IMR-90 (cell line): ENCODE measurements at regions not wholly inside any gene's neighbourhood (a gene's known extent, or its start where the extent isn't known, plus 50 kb on each side); places are given as distances from the start of the nearest gene placed in this dataset.
A peak's percentile ranks its signal among the peaks of the same experiment; 100 is the strongest.

Source experiments
- BHLHE40 ChIP-seq: fragments of 150-350 bp; IDR thresholded peaks from 2 replicates; pipeline ENCODE4 v1.6.1; 2016; ENCODE audit warnings: mild to moderate bottlenecking, low read depth, low read length
- CEBPB ChIP-seq: IDR thresholded peaks from 2 replicates; pipeline ENCODE4 v1.6.1; 2012; ENCODE audit warnings: low read depth, low read length, improper control_type of control experiment
- CHD1 ChIP-seq: IDR thresholded peaks from 2 replicates; pipeline ENCODE4 v1.6.1; 2012; ENCODE audit warnings: low read depth, low read length, improper control_type of control experiment
- FOS ChIP-seq: fragments of 150-350 bp; IDR thresholded peaks from 2 replicates; pipeline ENCODE4 v1.6.1; 2016; ENCODE audit warnings: low read depth, low read length
- MAFK ChIP-seq: IDR thresholded peaks from 2 replicates; pipeline ENCODE4 v1.6.1; 2012; ENCODE audit warnings: low read depth, low read length, improper control_type of control experiment
- MXI1 ChIP-seq: IDR thresholded peaks from 2 replicates; pipeline ENCODE4 v1.6.1; 2012; ENCODE audit warnings: low read depth, mild to moderate bottlenecking, low read length, moderate library complexity, borderline replicate concordance
- POLR2A ChIP-seq: IDR thresholded peaks from 2 replicates; pipeline ENCODE4 v1.6.1; 2012; ENCODE audit warnings: mild to moderate bottlenecking, low read depth, low read length
- RAD21 ChIP-seq: IDR thresholded peaks from 2 replicates; pipeline ENCODE4 v1.6.1; 2012; ENCODE audit warnings: low read length, improper control_type of control experiment
- RFX5 ChIP-seq: IDR thresholded peaks from 2 replicates; pipeline ENCODE4 v1.8.0; 2012; ENCODE audit warnings: low read depth, mild to moderate bottlenecking, low read length, moderate library complexity
- SMC3 ChIP-seq: fragments of 150-350 bp; IDR thresholded peaks from 2 replicates; pipeline ENCODE4 v1.6.1; 2016; ENCODE audit warnings: low read depth, mild to moderate bottlenecking, antibody characterized with exemption, low read length, moderate library complexity
- TF ChIP-seq, protein P1 (sequence below): conservative IDR thresholded peaks from 2 replicates; pipeline ENCODE4 v1.5.1; 2012; ENCODE audit warnings: mild to moderate bottlenecking, low read depth, low read length, improper control_type of control experiment
- TF ChIP-seq, protein P2 (sequence below): fragments of 150-350 bp; IDR thresholded peaks from 2 replicates; pipeline ENCODE4 v1.6.1; 2017; ENCODE audit warnings: mild to moderate bottlenecking, antibody characterized with exemption, low read length, low read depth

DNA sequence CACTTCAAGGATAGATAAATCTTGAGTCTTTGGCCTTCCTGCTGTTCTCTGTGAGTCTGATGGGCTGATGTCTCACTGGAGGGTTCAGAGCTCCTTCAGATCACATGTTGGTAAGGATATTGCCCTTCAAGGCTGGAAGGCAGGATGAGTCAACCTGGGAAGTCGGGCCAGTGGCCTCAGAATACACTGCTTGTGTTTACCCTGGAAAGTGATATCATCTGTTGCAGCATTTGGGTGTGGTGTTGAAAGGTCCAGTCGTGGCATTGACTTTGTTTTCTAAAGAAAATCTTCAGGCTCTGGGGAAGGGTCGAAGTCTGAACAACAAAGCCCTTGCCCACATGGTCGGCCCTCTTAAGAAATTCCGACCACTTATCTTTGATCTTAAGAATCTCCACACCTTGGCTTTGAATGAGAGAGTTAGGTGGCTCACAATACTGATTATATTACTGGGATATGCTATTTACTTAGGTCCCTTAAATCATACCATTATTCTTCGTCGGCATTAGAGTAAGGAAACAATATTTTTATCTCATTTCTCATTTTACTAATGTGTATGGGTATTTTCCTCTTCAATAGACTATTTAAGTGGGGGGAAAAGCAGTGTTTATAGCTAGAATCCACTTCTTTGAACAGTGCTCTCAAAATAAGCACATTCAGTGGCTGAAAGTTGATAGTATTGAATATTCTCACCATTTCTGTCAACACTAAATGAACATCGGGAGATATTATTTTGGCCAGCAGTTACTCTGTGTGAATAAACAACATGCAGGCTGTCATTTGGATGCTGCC is 303.9 kb upstream of the RASGRP1 start:
- TF ChIP-seq, protein P1, sequence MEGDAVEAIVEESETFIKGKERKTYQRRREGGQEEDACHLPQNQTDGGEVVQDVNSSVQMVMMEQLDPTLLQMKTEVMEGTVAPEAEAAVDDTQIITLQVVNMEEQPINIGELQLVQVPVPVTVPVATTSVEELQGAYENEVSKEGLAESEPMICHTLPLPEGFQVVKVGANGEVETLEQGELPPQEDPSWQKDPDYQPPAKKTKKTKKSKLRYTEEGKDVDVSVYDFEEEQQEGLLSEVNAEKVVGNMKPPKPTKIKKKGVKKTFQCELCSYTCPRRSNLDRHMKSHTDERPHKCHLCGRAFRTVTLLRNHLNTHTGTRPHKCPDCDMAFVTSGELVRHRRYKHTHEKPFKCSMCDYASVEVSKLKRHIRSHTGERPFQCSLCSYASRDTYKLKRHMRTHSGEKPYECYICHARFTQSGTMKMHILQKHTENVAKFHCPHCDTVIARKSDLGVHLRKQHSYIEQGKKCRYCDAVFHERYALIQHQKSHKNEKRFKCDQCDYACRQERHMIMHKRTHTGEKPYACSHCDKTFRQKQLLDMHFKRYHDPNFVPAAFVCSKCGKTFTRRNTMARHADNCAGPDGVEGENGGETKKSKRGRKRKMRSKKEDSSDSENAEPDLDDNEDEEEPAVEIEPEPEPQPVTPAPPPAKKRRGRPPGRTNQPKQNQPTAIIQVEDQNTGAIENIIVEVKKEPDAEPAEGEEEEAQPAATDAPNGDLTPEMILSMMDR: no peak
- TF ChIP-seq CHD1: no peak
- no peak for TF ChIP-seq MAFK
- TF ChIP-seq SMC3: peak; percentile 7; the same call in 1 of the 2 replicates
- no peak for TF ChIP-seq MXI1
- TF ChIP-seq, protein P2, sequence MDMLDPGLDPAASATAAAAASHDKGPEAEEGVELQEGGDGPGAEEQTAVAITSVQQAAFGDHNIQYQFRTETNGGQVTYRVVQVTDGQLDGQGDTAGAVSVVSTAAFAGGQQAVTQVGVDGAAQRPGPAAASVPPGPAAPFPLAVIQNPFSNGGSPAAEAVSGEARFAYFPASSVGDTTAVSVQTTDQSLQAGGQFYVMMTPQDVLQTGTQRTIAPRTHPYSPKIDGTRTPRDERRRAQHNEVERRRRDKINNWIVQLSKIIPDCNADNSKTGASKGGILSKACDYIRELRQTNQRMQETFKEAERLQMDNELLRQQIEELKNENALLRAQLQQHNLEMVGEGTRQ: peak; percentile 85
- TF ChIP-seq FOS: peak; percentile 83
- TF ChIP-seq POLR2A: no peak
- TF ChIP-seq BHLHE40: no peak
- TF ChIP-seq CEBPB: peak; percentile 93
- no peak for TF ChIP-seq RFX5
- 0 out of 2 replicates have a peak, but pooled peaks have one; percentile 26 for TF ChIP-seq RAD21
